IPS-NIHi7 (cell line): ENCODE measurements at regions not wholly inside any gene's neighbourhood (a gene's known extent, or its start where the extent isn't known, plus 50 kb on each side); places are given as distances from the start of the nearest gene placed in this dataset.

ENCODE experiments used
- DNase-seq: peaks from one replicate; pipeline ENCODE4 v3.0.0; 2012; ENCODE audit warnings: mixed read lengths; ENCODE audit errors: extremely low spot score

DNA sequence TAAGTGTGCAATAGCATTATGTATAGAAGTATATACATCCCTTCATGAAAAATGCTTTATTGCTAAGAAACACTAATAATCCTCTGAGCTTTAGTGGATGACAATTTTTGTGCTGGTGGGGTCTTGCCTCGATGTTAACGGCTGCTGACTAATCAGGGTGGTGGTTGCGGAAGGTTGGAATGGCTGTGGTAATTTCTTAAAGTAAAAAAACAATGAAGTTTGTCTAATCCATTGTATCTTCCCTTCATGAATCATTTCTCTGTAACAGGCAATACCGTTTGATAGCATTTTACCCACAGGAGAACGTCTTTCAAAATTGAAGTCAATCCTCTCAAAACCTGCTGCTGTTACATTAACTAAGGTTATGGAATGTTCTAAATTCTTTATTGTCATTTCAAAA, 816.5 kb upstream of the GJE1 start:
- DNase-seq = no peak

DNA sequence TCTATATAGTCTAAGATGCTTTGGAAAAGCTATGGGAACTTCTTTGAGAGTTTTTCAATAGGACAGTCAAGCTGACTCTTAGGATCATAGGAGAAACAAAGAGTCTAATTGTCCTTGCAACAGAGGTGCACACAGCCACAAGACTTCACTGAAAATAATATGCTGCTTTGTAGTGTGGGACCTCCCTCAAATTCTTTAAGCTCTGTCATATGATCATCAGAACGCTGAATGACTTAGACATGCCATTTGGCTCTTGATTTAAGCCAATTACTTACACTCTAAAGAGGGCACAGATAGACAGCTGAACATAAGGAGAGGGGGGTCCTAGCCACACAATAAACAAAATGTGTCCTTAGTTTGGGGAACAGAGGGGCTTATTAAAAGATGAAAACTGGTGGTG, 818.7 kb upstream of the GJE1 start:
- DNase-seq = no peak

DNA sequence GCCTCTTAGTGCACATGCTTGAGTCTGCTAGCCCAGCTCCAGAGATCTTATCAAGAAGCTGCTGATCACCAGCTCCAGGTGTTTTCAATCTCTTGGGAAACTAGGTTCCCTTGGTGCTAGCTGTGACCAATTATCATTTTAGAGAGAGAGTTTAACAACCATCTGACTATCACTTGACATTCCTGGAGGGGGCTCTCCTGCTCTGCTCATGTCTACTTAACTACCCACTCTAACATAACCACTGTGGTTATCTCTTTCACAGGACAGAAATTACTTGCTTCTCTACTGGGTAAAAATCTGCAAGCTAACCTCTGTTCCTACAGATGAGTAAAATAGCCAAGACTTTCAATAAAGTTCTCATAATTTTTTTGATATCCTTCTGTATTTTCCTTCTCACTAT, 823.4 kb upstream of the GJE1 start:
- no peak for DNase-seq

DNA sequence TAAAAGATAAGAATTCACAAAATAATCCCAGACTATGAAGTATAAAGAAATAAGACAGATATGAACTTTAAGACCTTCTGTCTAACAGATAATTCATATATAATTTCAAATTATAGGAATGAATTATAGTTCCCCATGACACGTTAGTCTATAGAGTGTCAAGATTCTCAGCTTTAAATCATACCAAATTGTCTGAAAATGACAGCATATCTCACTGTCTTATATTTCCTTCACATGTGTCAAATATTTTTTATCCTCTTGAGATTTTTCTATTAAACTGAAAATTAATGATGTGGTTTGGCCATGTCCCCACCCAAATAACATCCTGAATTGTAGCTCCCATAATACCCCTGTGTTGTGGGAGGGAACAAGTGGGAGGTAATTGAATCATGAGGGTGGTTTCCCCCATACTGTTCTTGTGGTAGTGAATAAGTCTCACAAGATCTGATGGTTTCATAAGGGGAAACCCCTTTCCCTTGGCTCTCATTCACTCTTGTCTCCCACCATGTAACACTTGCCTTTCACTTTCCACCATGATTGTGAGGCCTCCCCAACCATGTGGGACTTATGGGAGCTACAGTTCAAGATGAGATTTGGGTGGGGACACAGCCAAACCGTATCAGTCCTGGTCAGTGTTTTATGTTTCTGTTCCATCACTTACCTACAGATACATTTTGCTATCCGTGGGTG, 825.3 kb upstream of the GJE1 start:
- no peak for DNase-seq

DNA sequence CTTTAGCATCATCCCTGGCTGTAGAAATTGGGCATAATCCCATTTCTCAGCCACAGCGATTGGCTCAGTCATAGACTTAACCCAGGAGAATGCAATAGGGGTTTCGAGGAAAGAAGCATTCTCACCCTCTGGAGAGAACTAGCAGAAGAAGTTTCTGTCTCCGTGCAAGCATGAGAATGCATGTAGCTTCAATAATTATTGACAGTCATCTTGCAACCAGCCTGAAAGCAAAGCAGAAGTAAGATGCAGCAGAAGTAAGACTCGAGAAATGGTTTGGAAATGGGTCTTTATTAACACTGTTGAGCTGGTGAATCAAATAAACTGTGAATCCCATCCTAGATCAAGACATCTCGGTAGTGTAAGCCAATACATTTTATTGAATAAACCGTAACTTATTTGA, 828.8 kb upstream of the GJE1 start:
- DNase-seq = no peak

DNA sequence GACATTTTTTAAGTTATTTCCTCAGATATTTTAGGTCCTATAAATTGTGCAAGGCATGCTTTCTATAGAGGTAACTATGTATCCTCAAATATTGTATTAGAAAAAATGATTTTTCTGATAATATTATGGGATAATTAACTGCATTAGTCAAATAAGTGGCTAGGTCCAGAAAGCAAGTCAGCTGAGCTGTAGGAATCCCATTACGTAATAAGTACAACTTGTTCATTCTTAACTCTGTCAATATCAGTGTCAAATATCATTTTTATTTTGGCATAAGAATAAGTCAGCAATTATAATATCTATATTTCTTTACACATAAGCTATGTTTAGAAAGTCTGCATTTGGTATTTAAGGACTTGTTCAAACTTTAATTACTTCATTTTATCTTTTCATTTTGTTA, 830.9 kb upstream of the GJE1 start:
- DNase-seq = no peak

DNA sequence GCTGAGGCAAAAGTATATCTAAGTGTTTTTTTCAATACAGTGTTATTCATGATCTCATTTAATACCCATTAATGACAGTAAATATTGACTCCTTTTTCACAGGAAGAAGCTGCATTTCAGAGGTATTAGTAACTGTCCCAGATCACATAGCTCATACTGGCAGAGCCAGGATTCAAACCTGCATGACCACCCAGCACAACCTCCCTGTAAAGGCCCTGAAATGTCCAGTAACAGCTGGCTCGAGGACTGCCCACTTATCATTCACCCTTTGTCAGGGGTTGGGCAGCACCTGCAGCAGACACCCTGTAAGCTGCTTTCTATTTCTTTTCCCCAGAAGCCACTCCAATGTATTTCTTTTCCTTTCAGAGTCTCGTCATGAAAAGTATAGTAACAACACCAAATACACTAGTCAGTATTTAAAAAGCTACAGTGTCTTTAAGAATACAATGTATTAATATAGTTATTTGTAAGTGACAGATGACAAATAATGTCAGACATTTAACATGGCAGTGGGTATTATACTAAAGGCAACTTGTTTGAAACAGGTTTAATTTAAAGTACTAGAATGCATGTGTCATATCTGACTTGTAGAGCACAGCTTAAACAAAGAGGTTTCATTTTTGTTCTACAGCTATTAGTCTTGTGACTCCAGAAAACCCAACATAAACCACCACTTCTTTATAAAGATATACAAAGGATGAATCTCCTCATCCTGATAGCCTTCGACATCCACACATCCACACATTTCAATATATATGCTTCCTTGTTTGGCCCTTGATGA, 841.6 kb upstream of the GJE1 start:
- DNase-seq = no peak

DNA sequence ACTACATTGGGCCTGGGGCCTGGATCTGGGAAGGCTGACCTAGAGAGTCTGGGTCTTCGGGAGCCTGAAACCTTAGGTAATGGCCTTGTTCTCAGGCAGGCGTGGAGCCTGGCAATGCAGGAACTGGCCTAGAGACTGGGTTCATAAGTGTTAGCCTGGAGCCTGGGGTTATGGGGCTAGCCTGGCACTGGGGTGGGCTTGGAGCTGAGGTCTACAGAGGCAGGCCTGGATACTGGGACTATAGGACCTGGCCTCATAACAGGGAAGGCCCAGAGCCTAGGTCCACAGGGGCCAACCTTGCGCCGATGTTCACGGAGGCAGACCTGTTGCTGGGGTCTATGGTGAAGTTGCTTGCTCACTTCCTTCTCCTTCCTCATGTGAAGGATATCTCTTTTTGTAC, 843.8 kb upstream of the GJE1 start:
- DNase-seq = no peak

DNA sequence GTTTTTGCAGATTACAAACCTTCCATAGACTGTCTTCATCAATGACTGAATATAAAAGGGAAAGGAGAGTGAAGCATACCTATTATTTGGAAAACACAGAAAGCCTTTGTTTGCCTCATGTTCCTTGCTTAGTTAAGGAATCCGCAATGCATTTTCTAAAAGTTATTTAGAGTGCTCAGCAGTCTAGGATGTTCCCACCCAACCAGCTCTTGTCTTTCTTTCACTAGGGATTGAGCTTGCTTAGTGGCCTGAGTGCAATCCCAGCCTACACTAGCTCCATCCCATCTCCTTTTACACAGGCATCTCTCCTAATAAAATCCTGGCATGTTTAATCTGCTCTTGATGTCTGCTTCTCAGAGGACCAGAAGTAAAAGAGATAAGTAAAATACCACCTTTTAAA, 850.5 kb upstream of the GJE1 start:
- DNase-seq = no peak

DNA sequence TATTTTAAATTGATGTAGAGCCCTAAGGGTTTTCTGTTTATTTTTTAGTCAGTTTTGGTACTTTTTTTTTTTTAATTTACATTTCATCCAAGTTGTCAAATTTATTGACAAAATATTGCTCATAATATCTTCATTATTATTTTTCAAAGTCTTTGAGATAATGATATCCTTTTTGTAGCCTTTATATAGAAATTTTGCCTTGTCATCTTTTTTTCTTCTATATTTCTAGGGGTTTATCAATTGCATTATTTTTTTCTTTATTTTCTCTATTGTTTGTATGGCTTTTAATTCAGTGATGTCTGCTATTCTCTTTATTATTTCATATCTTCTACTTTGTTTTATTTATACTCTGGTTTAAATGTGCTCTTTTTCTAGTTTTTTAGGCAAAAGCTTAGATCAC, 863.0 kb upstream of the GJE1 start:
- no peak for DNase-seq

DNA sequence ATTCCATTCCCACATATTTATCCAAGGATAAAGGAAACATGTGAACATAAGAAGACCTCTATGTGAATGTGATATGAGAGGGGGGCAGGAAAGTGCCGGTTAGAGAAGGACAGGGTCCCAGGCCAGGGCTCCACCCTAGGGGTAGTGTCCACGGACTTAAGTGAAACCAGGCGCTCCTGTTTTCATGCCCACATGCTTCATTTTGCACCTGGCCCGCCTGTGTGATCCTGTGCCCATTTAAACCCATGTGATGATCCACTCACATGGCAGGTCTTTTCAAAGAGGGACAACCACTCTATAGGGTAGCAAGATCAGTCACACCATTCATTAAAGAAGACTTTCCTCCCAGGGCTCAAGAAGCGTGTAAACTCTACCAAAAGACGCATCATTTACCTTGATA, 865.3 kb upstream of the GJE1 start:
- no peak for DNase-seq

DNA sequence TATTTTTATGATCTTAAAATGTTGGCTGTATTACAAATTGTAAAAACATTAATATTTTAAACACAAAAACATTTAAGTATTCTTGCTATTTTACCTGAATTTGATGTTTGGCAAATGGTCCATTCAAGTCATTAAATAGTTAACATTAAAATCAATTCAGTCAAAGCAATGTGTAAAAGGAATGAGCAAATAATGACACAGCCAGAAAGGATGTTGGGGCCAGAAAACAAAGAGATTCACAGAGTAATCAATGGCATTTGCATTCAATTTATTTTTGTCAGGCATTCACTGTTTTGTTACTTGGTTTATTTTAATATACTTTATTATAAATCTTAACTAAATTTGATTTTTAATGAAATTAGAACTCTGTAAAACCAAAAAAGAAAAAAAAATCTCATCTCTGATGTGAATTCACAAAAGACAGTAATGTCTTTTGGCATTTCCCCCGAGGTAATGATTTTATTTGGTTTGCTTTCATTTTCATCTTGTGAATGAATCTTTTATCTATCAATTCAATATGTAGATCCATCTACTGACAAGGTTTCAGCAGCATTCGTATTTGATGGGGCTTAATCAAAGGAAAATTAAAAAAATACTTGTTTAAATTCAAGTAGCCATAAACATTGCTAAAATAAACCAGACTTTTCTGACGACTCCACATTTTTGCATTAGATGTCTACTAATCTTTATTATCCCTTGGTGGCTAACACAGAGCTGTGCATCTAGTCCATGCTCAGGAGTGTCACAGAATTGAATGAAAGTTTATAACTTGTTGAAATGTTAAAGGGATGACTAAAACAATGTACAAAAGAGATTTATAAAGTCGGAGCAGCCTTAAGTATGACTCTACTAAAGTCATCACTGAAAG, 866.7 kb upstream of the GJE1 start:
- no peak for DNase-seq

DNA sequence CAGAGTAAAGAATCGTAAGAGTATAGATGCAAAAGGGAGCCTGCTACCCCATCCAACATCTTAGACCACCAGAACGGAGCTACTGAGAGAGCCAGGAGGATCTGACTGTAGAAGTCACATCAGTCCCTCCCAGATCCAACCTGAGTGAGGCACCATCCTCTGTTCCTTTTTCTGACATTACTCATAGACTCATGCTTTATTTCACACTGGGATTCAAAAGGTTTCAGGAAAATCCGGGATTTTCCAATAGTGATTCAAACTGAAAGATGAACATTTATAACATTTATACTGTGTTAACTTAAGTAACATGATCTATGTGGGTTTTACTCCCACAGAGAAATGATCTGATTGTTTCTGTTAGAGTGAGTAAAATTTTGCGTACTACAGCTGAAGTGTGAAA, 868.6 kb upstream of the GJE1 start:
- DNase-seq = no peak

DNA sequence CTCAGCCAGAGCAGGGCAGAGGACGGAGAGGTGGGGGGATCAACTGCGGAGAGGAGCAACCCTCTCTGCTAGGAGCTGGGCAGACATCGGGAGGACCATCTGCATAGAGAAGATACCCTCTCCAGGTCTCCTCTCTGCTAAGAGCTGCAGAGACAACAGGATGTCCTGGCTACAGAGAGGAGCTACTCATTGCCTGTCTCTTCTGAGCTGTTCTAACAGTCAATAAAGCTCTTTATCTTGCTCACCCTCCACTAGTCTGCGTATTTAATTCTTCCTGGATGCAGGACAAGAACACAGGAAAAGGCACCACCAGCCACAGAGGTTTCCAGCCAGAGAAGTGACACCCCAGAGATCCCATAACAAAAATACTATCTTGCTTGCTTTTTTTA, 871.1 kb upstream of the GJE1 start:
- no peak for DNase-seq

DNA sequence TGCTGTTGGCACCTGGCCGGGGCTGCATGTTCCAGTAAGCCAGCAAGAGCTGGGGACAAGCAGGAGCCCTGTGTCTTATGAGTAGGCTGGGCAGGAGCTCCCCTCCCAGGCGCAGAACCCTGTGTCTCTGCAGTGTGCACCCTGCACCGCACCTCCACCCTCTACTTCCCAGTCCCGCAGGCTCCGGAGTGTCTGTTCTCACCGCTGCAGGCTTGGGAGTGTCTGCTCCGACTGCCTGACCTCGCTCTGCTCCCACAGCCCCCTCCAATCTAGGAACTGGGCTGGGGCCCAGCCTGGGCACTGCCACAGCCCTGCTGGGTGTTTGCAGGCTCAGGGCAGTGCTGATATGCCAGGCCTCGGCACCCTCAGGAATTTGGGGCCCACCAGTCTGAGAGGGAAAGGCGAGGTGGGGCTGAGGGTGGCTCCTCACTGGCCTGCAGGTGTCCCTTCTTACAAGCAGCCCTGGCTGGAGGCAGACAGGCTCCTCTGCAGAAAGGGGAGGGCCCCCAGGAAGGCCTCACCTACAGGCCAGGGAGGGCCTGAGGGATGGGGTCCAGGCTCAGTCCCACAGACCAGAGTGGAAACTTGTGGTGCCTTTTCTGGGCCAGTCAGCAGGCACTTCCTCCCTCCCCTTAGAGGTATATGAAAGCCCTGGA, 871.6 kb upstream of the GJE1 start:
- DNase-seq = no peak

DNA sequence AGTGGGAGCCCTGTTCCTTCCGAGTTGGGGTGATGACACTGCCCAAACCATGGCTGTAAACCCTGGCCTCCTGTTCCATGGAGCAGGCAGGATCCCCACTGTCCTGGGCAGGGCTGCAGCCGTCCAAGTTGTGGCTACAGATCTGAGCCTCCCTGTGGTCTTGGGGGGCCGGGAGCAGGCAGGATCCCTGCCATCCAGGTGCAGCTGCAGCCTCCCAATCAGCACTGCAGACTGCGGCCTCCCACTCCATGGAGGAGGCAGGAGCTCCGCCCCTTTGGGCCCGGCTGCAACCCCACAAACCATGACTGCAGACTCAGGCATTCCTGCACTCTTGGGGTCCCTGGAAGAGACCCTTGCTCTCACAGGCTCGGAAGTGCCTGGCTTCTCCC, 872.1 kb upstream of the GJE1 start:
- DNase-seq = no peak

DNA sequence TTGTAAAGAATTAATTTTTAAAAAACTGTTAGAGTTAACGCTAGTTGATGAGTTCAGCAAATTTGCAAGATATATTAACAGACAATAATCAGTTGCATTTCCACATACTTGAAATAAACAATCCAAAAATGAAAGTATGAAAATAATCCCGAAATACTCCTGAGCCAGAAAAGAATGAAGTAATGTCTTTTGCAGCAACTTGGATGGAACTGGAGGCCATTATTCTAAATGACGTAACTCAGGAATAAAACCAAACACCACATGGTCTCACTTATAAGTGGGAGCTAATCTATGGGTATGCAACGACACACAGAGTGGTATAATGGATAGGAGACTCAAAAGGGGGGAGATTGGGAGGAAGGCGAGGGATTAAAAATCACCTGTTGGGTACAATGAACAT, 872.9 kb upstream of the GJE1 start:
- DNase-seq = no peak

DNA sequence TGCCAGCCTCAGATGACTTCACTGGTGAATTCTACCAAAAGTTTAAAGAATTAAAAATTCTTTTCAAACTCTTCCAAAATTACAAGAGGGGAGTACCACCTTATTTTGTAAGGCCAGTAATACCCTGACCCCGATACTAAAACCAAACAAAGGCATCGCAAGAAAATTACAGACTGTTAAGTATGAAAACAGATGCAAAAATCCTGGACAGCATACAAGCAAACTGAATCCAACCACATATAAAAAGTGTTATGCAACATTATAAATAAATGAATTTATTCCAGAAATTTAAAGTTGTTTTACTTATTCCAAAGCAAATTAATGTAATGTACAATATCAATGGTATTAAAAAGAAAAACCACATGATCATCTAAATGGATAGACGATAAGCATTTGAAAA, 873.6 kb upstream of the GJE1 start:
- no peak for DNase-seq

DNA sequence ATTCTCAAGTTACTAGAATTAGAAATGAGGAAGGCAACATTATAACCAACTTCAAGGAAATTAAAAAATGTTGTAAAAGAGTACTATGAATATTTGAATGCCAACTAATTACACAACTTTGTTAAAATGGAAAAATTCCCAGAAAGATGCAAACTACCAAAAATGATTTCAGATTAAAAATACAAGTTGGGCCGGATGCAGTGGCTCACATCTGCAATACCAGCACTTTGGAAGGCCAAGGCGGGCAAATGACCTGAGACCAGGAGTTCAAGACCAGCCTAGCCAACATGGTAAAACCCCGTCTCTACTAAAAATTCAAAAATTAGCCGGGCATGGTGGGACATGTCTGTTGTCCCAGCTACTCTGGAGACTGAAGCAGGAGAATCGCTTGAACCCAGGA, 874.2 kb upstream of the GJE1 start:
- DNase-seq = no peak

DNA sequence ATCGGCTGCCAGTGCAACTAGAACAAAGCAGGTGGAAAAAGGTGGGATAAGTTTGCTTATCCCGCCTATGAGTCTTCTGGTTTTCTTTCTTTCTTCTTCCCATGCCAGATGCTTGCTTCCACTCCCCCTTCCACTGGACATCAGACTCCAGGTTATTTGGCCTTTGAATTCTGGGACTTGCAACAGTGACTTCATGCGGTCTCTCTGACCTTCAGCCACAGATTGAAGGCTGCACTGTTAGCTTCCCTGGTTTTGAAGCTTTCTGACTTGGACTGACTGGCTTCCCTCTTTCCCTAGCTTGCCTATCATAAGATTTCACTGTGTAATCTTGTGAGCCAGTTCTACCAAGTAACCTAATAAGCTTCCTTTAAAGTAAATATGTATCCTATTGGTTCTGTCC, 878.4 kb upstream of the GJE1 start:
- DNase-seq = no peak

DNA sequence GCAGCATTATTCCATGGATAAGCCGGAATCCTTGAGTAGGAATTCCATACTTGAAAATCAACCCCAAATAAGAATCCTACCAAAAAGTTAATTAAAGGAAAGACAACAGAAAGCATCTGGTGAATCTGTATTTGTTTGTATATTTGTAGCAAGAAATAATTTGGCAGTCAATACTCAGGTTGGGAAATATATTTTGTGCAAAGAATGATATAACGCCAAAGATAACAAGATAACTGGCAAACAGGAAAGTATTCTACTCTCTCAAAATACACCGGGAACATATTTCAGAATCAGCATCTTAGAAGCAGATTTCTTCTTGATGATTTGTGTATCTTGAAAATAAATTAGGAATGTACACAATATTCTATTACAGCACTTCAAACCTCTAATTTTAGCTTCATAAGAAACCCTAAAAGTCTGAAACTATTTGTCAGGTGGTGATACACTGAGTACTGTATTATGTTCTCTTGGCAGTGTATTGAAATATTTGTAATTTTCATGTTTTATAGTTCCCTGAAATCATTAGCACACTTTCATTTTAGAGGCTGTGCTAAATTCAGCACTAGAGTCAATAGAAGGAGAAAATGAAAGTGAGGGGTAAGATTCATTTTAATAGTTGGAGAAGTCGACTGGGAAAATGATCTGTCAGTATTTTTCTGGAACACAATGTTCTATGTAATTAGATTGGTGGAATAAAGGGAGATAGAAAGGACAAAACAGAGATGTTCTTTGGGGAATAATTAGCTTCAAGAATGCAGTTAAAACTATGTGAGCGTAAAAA, 879.7 kb upstream of the GJE1 start:
- DNase-seq = no peak

DNA sequence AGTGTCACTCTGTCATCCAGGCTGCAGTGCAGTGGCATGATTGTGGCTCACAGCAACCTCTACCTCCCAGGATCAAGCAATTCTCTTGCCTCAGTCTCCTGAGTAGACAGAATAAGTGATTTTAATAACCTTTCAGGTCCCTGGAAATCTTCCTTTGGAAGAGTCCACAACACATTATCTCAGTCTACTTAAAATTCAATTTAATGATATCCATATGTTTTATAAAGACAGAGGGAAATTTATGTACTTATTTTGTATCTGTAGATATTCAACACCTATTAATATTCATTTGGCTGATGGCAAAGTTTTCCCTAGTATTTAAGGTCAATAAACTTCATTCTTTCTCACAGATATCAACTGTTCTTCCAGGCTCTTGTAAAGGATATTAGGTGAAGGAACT, 881.4 kb upstream of the GJE1 start:
- no peak for DNase-seq
